Spleen (tissue), 7 donors: ENCODE measurements at regions not wholly inside any gene's neighbourhood (a gene's known extent, or its start where the extent isn't known, plus 50 kb on each side); places are given as distances from the start of the nearest gene placed in this dataset.

ENCODE experiments used
- CTCF ChIP-seq, 11 experiments: fragments of 200-600 bp in 7 of 11; fragments of 450-650 bp in 4 of 11; sonication (generic) in 4 of 11; IDR thresholded peaks in 8 of 11; conservative IDR thresholded peaks in 3 of 11; 1 replicate in 7 of 11; 2 replicates in 4 of 11; pipeline versions ENCODE4 v1.4.0 to v1.8.0; 2016 to 2021; ENCODE audit warnings: antibody characterized with exemption in 11 of 11, inconsistent platforms in 4 of 11, mild to moderate bottlenecking in 1 of 11
- POLR2A ChIP-seq, 3 donors: fragments of 450-650 bp; IDR thresholded peaks; one replicate each; pipeline ENCODE4 v1.5.1; 2017; ENCODE audit warnings: antibody characterized with exemption in 3 of 3, mild to moderate bottlenecking in 1 of 3
- POLR2AphosphoS5 ChIP-seq, 3 donors: sonication (generic); formaldehyde crosslinking; IDR thresholded peaks; one replicate each; pipeline ENCODE4 v1.5.1; 2017; ENCODE audit warnings: antibody characterized with exemption in 3 of 3
- donor health status: DM: no; HTN: no; CAD: no; lungs with moderate emphysema.
- donor health status: DM: no; HTN: no; CAD: no.
- donor health status: DM: no; HTN: no; CAD: no.

DNA sequence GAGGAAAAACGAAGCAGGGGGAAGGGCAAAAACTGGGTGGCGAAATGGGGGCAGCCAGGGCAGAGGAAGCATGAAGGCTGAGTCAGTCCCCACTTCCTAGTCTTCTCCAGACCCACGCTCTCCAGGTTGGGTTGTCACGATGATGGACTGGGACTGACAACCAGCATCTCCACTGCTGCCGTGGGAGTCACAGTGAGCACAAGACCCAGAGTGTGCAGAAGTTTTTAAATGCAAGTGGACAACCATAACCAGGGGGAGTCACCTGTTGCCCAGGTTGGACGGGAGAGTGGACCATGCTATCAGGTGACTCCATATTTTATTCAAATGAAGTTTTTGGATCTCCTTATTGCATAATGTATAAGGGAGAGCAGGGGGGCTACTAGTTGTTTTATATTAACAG, 511.4 kb upstream of the ZFP42 start:
- TF ChIP-seq CTCF (IDR thresholded peaks at IDR 0.05 in 8 of 11, conservative IDR thresholded peaks at IDR 0.05 in 3 of 11) (no peak), POLR2AphosphoS5 (IDR thresholded peaks at IDR 0.05) (no peak), POLR2A (IDR thresholded peaks at IDR 0.05) (no peak)
